Tibial nerve (tissue), 3 donors: ENCODE measurements at regions not wholly inside any gene's neighbourhood (a gene's known extent, or its start where the extent isn't known, plus 50 kb on each side); places are given as distances from the start of the nearest gene placed in this dataset.

Experiments used
- CTCF ChIP-seq, 5 experiments: fragments of 200-600 bp in 3 of 5; fragments of 450-650 bp in 2 of 5; sonication (generic) in 3 of 5; IDR thresholded peaks; one replicate each; pipeline ENCODE4 v1.5.1; 2016 to 2019; ENCODE audit warnings: antibody characterized with exemption in 5 of 5, mild to moderate bottlenecking in 3 of 5, moderate library complexity in 2 of 5
- POLR2A ChIP-seq, 2 donors: fragments of 450-650 bp; IDR thresholded peaks; one replicate each; pipeline ENCODE4 v1.6.1; 2017; ENCODE audit warnings: antibody characterized with exemption in 2 of 2, mild to moderate bottlenecking in 2 of 2, moderate library complexity in 2 of 2

GRCh38 chr13:74229242-74229641 is 95.0 kb upstream of the KLF12 start:
- no peak for TF ChIP-seq CTCF (IDR thresholded peaks at IDR 0.05)
- TF ChIP-seq POLR2A (IDR thresholded peaks at IDR 0.05), result no peak
